OCI-LY3 (cell line): ENCODE measurements at regions not wholly inside any gene's neighbourhood (a gene's known extent, or its start where the extent isn't known, plus 50 kb on each side); places are given as distances from the start of the nearest gene placed in this dataset.

Source experiments
- H2AFZ ChIP-seq: fragments of 200-600, 300-600 bp; shearing (Covaris generic); 2 replicates; pipeline ENCODE4 v1.6.0; 2014; ENCODE audit warnings: antibody characterized with exemption, low read depth, low read length
- H3K27ac ChIP-seq: fragments of 200-600, 300-600 bp; sonication (generic); 2 replicates; pipeline ENCODE4 v1.5.1; 2014; ENCODE audit warnings: mild to moderate bottlenecking, low read length, moderate library complexity, mixed read lengths
- H3K27me3 ChIP-seq: fragments of 200-600, 300-600 bp; sonication (generic); 2 replicates; pipeline ENCODE4 v1.6.1; 2014; ENCODE audit warnings: low read depth, low read length, mixed read lengths
- H3K36me3 ChIP-seq: fragments of 200-600, 300-600 bp; sonication (generic); replicated peaks from 2 replicates; pipeline ENCODE3; 2014; ENCODE audit warnings: low read depth, low read length, mixed read lengths
- H3K4me1 ChIP-seq: fragments of 300-600, 200-600 bp; sonication (generic); 2 replicates; pipeline ENCODE4 v1.6.1; 2014; ENCODE audit warnings: low read length, mixed read lengths
- H3K4me2 ChIP-seq: fragments of 200-600, 300-600 bp; sonication (generic); 2 replicates; pipeline ENCODE4 v1.6.1; 2014; ENCODE audit warnings: low read length, mixed read lengths
- H3K4me3 ChIP-seq: fragments of 300-600, 200-600 bp; sonication (generic); 2 replicates; pipeline ENCODE4 v1.5.1; 2014; ENCODE audit warnings: antibody characterized with exemption, mild to moderate bottlenecking, low read length, moderate library complexity
- H3K79me2 ChIP-seq: fragments of 300-600, 200-600 bp; shearing (Covaris generic); 2 replicates; pipeline ENCODE4 v1.6.1; 2014; ENCODE audit warnings: mild to moderate bottlenecking, low read length, mixed read lengths
- H3K9ac ChIP-seq: fragments of 300-600, 200-600 bp; shearing (Covaris generic); 2 replicates; pipeline ENCODE4 v1.6.0; 2014; ENCODE audit warnings: mild to moderate bottlenecking, low read length, moderate library complexity
- H3K9me3 ChIP-seq: fragments of 200-600, 300-600 bp; shearing (Covaris generic); 2 replicates; pipeline ENCODE4 v1.6.1; 2014; ENCODE audit warnings: low read length, mixed read lengths; ENCODE audit not compliant: insufficient read depth
- H4K20me1 ChIP-seq: fragments of 200-600, 300-600 bp; sonication (generic); 2 replicates; pipeline ENCODE4 v1.6.1; 2016; ENCODE audit warnings: low read length, mixed read lengths; ENCODE audit not compliant: insufficient read depth
- EZH2phosphoT487 ChIP-seq: fragments of 200-600 bp; shearing (Covaris generic); IDR thresholded peaks from 2 replicates; pipeline ENCODE4 v1.6.1; 2018; ENCODE audit warnings: antibody characterized with exemption, mixed run types, low read depth
- TF ChIP-seq, protein P1 (sequence below): fragments of 200-600, 300-600 bp; sonication (generic); IDR thresholded peaks from 2 replicates; pipeline ENCODE4 v1.5.1; 2014; ENCODE audit warnings: antibody characterized with exemption, low read length, low read depth

GRCh38 chr2:145916799-145917198, 1396.9 kb upstream of the ZEB2 start:
- Histone ChIP-seq H3K79me2 (no peaks in the 10 kb centered on the region), H3K4me3 (no peak overlapping the region), H3K36me3 (peaks cover 5% of the 10 kb centered on the region), H4K20me1 (no peaks in the 10 kb centered on the region), H3K9ac (no peak overlapping the region), H3K4me2 (no peak overlapping the region), H3K27me3 (no peaks in the 10 kb centered on the region), H2AFZ (no peak overlapping the region), H3K9me3 (no peaks in the 10 kb centered on the region), H3K27ac (no peak overlapping the region), H3K4me1 (peaks cover 21% of the 10 kb centered on the region)
- no peak for TF ChIP-seq EZH2phosphoT487
- TF ChIP-seq, protein P1, sequence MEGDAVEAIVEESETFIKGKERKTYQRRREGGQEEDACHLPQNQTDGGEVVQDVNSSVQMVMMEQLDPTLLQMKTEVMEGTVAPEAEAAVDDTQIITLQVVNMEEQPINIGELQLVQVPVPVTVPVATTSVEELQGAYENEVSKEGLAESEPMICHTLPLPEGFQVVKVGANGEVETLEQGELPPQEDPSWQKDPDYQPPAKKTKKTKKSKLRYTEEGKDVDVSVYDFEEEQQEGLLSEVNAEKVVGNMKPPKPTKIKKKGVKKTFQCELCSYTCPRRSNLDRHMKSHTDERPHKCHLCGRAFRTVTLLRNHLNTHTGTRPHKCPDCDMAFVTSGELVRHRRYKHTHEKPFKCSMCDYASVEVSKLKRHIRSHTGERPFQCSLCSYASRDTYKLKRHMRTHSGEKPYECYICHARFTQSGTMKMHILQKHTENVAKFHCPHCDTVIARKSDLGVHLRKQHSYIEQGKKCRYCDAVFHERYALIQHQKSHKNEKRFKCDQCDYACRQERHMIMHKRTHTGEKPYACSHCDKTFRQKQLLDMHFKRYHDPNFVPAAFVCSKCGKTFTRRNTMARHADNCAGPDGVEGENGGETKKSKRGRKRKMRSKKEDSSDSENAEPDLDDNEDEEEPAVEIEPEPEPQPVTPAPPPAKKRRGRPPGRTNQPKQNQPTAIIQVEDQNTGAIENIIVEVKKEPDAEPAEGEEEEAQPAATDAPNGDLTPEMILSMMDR: no peak

GRCh38 chr2:145914716-145915115, 1394.8 kb upstream of the ZEB2 start:
- H3K4me1 ChIP-seq: peaks cover 42% of the 10 kb centered on the region
- H4K20me1 ChIP-seq: no peaks in the 10 kb centered on the region
- no peak overlapping the region for H3K4me2 ChIP-seq
- H3K9me3 ChIP-seq: 0 out of 2 replicates have a peak, but pooled peaks cover under 1% of the 10 kb centered on the region
- H3K27ac ChIP-seq: no peak overlapping the region
- no peak overlapping the region for H3K4me3 ChIP-seq
- no peaks in the 10 kb centered on the region for H3K79me2 ChIP-seq
- H3K27me3 ChIP-seq: no peaks in the 10 kb centered on the region
- TF ChIP-seq EZH2phosphoT487: no peak
- TF ChIP-seq, protein P1: no peak
- 0 out of 2 replicates have a peak overlapping the region, but pooled peaks have one; percentile 9 for H2AFZ ChIP-seq
- H3K36me3 ChIP-seq: peaks cover 12% of the 10 kb centered on the region
- H3K9ac ChIP-seq: no peak overlapping the region

DNA sequence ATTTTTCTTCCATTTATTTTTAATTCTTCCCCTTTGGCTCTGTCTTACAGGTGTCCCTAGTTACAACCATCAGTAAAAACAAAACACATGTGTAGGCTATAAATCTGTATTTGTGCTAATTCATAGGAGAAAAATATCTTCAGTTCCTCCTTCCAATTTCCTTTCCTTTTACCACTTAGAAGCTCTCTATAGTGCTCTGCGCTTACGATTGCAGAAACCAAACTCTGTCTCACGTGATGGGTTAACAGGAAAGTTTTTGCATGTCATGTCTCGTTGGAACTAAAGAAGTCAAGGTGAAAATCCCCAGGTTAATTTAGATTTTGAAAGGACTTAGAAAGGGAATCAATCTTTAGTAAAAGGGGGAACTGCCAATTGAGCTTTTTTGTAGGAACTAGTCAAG, 1390.5 kb upstream of the ZEB2 start:
- TF ChIP-seq, protein P1: no peak
- TF ChIP-seq EZH2phosphoT487: no peak

GRCh38 chr2:145909766-145910165, 1389.8 kb upstream of the ZEB2 start:
- Histone ChIP-seq H3K4me2 (peak overlapping the region; percentile 58), H3K27me3 (no peaks in the 10 kb centered on the region), H3K4me3 (peak overlapping the region; percentile 14), H3K36me3 (peaks cover 27% of the 10 kb centered on the region), H3K27ac (peak overlapping the region; percentile 92), H3K9ac (peak overlapping the region; percentile 53; the same call in 1 of the 2 replicates), H3K79me2 (no peaks in the 10 kb centered on the region), H4K20me1 (no peaks in the 10 kb centered on the region), H3K9me3 (peaks cover 15% of the 10 kb centered on the region; the same call in 1 of the 2 replicates), H2AFZ (no peak overlapping the region), H3K4me1 (peaks cover 29% of the 10 kb centered on the region)
- TF ChIP-seq, protein P1: no peak
- no peak for TF ChIP-seq EZH2phosphoT487

More for the DNA sequence above, 1390.5 kb upstream of the ZEB2 start:
- no peaks in the 10 kb centered on the region for H3K27me3 ChIP-seq
- 0 out of 2 replicates have a peak overlapping the region, but pooled peaks have one; percentile 12 for H2AFZ ChIP-seq
- H3K27ac ChIP-seq: peak overlapping the region; percentile 92
- H3K4me1 ChIP-seq: peaks cover 29% of the 10 kb centered on the region
- H4K20me1 ChIP-seq: no peaks in the 10 kb centered on the region
- peak overlapping the region; percentile 53; the same call in 1 of the 2 replicates for H3K9ac ChIP-seq
- H3K79me2 ChIP-seq: no peaks in the 10 kb centered on the region
- H3K4me2 ChIP-seq: peak overlapping the region; percentile 58
- peak overlapping the region; percentile 14 for H3K4me3 ChIP-seq
- peaks cover 27% of the 10 kb centered on the region for H3K36me3 ChIP-seq
- H3K9me3 ChIP-seq: peaks cover 15% of the 10 kb centered on the region; the same call in 1 of the 2 replicates
